HG03439 (cell line): ENCODE measurements at regions not wholly inside any gene's neighbourhood (a gene's known extent, or its start where the extent isn't known, plus 50 kb on each side); places are given as distances from the start of the nearest gene placed in this dataset.
A peak's percentile ranks its signal among the peaks of the same experiment; 100 is the strongest.
"Not testable (repeated sequence)": the region's sequence is repeated elsewhere in the genome, so short reads cannot be mapped to it uniquely, and the experiment has no call there.

ENCODE experiments used
- ATAC-seq: cut with Tn5 transposase; IDR thresholded peaks from one replicate; pipeline ENCODE4 v1.9.1; 2021; ENCODE audit warnings: mild to moderate bottlenecking, moderate library complexity; ENCODE audit not compliant: unreplicated experiment

DNA sequence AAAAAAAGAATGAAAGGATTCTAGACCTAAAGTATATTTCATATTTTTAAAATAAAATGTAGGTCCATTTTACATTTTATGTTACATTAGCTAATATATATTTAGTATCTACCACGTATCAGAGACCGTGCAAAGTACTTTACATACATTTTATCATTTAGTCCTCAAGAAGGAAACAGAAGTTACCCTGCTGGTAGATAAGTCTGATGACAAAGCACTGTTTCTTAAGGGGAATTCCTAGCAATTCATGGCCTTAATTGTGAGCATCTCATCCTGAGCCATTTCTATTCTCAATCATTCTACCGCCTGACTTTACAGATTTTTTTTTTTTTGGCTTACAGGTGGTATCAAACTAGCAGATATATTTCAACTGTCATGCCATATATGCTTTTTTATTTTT, 367.7 kb downstream of the PRELID2 start:
- ATAC-seq = no peak

DNA sequence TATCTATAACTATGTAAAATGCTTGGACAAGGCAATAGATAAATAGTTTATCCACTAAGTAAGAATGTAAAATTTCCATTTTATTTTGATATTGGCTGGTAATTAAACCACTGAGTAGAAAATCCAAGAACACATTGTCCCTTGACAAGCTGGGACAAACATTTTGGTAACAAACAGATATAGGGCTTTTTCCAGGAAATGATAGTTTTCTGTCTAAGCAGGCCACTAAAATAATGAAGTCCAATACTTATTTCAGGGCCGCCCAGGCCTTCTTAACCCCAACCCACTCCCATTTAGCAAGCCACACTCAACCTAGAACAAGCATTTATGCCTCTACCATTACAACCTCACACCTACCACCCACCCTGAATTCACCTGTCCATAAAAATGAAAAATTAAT, 368.6 kb downstream of the PRELID2 start:
- no peak for ATAC-seq

DNA sequence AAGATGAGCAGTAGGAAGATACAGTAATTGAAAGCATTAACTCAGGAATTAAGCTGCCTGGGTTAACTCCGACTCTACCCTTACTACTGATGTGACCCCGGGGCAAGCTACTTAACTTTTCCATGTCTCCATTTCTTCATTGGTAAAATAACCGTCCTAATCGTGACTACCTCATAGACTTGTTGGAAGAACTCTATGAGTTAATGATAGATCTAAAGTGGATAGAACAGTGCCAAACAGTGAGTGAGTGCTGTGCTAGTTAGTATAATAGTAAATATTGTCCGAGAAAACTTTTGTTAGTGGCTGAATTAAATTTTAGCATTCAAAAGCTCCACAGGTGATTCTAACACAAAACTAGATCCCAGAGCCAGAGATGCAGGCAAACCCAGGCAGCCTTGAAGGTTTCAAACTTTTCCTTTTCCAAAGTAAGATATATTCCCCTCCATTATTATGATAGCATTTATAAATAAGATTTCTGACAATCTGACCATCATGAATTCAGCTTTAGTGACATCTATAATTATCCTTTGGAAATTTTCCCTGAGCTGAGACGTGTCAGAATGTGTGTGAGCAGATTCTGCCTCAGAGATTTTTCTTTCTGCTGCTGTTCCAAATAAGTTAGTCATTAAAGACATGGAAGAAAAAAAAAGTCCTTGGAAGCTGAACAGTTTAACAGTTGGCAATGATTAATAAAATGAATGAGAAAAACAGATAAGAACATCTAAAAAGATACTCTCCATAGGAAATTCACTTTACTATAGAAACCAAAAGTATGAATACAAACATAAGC, 369.5 kb downstream of the PRELID2 start:
- ATAC-seq = no peak

DNA sequence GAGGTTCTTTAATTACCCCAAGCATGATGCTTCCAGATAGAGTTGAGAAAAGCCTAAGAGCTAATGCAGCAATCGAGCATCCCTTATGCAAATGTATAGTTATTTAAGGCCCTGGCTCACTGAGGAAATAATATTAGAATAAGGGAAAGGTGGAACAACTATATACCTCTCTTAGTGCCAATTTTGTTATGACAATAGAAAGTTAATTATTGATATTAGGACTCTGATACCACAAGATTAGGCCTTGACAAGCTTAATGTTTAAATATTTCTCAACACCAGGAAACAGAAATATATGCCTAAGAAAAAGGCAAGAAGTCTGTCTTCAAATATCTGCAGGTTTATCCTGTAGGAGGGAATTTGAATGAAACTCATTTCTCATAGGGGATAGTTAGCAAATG, 371.0 kb downstream of the PRELID2 start:
- no peak for ATAC-seq

DNA sequence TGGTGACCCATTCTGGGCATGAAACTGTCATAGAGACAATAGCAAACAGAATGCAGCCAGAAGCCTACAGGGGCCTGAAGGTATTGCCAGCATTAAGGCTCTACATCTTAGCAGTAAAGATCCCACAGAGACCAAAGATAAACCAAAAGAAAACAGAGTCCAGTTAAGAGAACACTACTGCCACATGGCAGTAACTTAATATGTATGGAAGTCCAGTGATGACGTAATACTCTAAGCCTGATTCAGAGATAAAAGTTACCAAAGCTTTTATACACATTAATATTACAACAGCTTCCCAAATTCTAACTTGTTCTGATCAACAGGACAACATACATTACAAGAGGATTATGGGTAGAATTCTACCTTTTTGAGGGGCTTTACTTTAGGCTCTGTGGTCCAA, 371.5 kb downstream of the PRELID2 start:
- no peak for ATAC-seq

GRCh38 chr5:145462525-145462924, 372.6 kb downstream of the PRELID2 start:
- ATAC-seq = no peak

GRCh38 chr5:145450286-145450885, 384.8 kb downstream of the PRELID2 start:
- no peak for ATAC-seq

DNA sequence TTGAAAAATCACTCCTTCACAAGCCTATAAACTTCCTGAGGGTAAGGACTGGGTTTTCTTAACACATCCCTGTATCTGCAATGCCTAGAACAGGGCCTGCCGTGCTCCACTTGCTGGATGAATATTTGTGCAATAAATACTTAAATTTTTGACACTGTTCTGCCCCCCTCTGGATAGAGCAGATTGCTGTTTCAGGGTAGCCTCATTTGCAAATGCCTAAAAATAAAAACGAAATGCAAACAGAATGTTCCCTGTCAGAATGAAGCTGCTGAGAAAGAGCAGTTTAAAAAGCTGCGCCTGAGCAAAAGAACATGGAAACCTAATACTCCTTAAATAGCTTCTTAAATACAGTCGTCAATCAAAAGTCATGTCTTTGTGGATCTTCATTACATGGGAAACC, 385.3 kb downstream of the PRELID2 start:
- ATAC-seq = no peak

DNA sequence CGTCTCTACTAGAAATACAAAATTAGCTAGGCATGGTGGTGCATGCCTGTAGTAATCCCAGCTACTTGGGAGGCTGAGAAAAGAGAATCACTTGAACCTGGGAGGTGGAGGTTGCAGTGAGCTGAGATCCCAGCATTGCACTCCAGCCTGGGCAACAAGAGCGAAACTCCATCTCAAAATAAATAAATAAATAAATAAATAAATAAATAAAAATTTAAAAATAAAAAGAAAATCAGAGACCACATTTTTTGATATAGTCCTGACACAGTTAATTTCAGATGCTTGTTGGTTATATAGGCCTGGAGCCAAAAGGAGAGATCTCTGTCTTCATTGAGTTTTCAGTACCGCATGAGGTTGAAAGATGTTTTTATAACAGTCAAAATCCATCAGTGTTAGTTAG, 388.3 kb downstream of the PRELID2 start:
- ATAC-seq = not testable (repeated sequence)

- no peak for ATAC-seq
These were observed 388.7 kb downstream of the PRELID2 start for GRCh38 chr5:145446412-145446811.

GRCh38 chr5:145445027-145445426, 390.1 kb downstream of the PRELID2 start:
- ATAC-seq = no peak

- no peak for ATAC-seq
These were observed 391.2 kb downstream of the PRELID2 start for GRCh38 chr5:145443964-145444363.

- ATAC-seq = no peak
These were observed 391.8 kb downstream of the PRELID2 start for GRCh38 chr5:145443366-145443765.

- not testable (repeated sequence) for ATAC-seq
These were observed 392.5 kb downstream of the PRELID2 start for GRCh38 chr5:145442661-145443060.

DNA sequence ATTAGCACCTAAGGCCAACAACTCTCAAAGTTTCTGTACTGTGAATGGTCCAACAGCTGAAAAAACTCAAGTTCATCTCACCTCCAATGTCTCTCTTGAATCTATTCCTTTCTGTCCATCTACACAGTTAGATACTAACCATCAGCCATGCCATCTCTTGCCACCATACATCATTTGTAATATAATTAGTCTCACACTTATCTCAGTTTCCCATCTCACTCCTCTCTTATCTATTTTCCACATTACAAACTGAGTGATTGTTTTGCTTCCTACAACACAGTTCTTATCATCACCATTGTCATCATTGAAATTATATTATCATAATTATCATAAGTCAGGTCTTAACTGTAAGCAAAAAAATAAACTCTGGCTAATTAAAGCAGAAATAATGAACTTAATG, 393.9 kb downstream of the PRELID2 start:
- no peak for ATAC-seq

DNA sequence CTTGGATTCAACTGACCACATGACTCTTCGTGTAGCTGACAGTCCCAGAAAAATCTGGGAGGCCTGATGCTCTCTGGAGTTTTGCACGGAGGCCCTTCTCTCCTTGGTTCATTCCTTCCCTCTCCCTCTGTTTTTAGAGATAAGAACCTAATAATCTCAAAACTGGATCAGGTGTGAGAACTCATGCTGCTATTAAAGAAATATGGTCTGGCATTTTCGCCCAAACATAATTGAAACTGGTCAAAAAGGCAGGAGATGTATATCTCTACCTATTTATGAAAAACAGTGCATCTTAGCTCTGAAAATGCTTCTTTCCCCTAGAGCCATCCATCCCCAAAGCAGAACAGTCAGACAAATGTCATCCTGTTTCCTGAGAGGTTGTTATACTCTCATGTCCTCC, 397.5 kb downstream of the PRELID2 start:
- no peak for ATAC-seq

DNA sequence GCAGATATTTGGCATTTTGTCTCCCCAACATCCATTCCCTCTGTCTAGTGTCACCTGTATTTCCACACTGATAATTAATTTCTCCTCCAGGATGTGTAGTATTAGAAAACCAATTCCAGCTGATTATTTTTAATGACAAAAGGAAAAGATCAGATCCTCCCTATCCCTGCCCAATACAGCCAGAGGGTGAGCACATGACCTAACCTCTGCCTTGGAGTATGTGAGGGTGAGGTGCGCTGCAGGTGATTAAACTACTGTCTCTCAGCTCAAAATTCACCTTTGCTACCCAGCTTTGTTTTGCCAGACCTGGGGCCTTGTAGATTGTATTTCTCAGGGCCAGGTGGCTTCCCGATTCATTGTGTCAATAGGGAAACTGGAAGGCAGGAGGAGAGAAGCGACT, 402.1 kb downstream of the PRELID2 start:
- no peak for ATAC-seq

DNA sequence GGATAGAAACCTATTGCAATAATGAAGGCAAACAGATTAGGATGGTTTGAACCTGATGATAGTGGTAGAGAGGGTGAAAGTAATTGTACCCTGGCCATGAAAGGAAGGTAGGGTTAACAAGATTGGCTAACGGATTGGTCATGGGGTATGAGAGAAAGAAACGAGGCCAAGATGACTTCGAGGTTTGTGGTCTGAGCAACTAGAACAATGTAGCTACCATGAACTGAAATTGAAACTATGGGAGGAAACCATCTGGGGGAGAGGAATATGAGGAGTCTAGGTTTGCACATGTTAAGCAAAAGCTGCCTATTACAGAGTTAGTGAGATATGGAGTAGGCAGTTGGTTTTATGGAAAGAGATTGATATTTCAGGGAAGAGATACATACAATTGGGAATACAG, 406.0 kb downstream of the PRELID2 start:
- no peak for ATAC-seq

DNA sequence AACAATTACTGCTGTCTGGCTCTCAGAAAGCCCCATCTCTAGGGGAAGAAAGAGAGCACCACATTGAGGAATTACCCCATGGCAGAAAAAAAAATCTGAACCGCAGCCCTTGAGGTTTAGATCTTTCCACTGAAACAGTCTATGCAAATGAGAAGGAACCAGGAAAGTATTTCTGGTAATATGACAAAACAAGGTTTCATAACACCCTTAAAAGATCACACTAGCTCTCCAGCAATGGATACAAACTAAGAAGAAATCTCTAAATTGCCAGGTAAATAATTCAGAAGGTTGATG, 427.1 kb downstream of the PRELID2 start:
- peak; percentile 58 for ATAC-seq

GRCh38 chr5:145407300-145408047, 427.7 kb downstream of the PRELID2 start:
- ATAC-seq = peak; percentile 71

- ATAC-seq = no peak
These were observed 431.1 kb downstream of the PRELID2 start for GRCh38 chr5:145403992-145404391.

GRCh38 chr5:145396888-145397287, 438.3 kb downstream of the PRELID2 start:
- no peak for ATAC-seq
